ENCODE measurements at regions not wholly inside any gene's neighbourhood (a gene's known extent, or its start where the extent isn't known, plus 50 kb on each side); places are given as distances from the start of the nearest gene placed in this dataset.

- no peak for TF ChIP-seq GABPB2 (CRISPR knock-in tag; conservative IDR thresholded peaks at IDR 0.05)
- TF ChIP-seq ASH1L (IDR thresholded peaks at IDR 0.05; ENCODE audit: borderline replicate concordance, low read depth, partially characterized antibody), result no peak
- TF ChIP-seq, protein P1, sequence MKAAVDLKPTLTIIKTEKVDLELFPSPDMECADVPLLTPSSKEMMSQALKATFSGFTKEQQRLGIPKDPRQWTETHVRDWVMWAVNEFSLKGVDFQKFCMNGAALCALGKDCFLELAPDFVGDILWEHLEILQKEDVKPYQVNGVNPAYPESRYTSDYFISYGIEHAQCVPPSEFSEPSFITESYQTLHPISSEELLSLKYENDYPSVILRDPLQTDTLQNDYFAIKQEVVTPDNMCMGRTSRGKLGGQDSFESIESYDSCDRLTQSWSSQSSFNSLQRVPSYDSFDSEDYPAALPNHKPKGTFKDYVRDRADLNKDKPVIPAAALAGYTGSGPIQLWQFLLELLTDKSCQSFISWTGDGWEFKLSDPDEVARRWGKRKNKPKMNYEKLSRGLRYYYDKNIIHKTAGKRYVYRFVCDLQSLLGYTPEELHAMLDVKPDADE (conservative IDR thresholded peaks at IDR 0.05; ENCODE audit: control insufficient read depth, low read depth, low read length), result no peak
- no peak for TF ChIP-seq RHOXF2B (CRISPR knock-in tag; conservative IDR thresholded peaks at IDR 0.05)
- TF ChIP-seq ZNF639 (CRISPR knock-in tag; conservative IDR thresholded peaks at IDR 0.05 in 1 of 2, IDR thresholded peaks at IDR 0.05 in 1 of 2), result no peak
Measured at GRCh38 chrX:122567911-122568310, 616.2 kb upstream of the GRIA3 start (continued).

DNA sequence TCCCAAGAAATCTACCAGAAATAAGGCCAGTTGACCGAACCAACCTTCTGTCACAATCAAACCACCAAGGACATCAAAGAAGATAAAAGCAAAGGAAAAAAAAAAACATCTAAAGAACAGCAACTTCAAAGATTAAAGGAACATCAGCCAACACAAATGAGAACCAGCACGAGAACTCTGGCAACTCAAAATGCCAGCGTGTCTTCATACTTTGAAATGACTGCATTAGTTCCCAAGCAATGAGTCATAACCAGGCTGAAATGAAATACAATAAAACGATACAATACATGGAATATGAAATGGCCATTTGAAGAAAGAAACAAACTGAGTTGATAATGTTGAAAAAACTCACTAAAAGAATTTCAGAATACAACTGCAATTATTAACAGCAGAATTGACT is 611.6 kb upstream of the GRIA3 start:
- DNase-seq (ENCODE audit: extremely low read depth in 1 of 4, low spot score in 3 of 4), result no peak
- no peaks in the 10 kb centered on the region for H3K36me3 ChIP-seq (ENCODE audit: control insufficient read depth, insufficient read depth, low read length)
- no peak for FAIRE-seq
- in situ Hi-C loops (cut with MboI), result no loop called here
- no peak overlapping the region for H3K4me2 ChIP-seq (ENCODE audit: insufficient read depth, low read length)
- no peak overlapping the region for H3K27ac ChIP-seq (ENCODE audit: extremely low read depth, low read depth, low read length)
- intact Hi-C loops (cut with micrococcal nuclease), result no loop called here
- no peak overlapping the region for H2AFZ ChIP-seq (ENCODE audit: low read depth, low read length)
- no peaks in the 10 kb centered on the region for H3K9me3 ChIP-seq (replicated peaks; ENCODE audit: control insufficient read depth, insufficient read depth, low read depth, low read length)
- TF ChIP-seq ZNF24 (IDR thresholded peaks at IDR 0.05) (no peak), ESRRA (IDR thresholded peaks at IDR 0.05; ENCODE audit: borderline replicate concordance, low read depth) (no peak), GABPB2 (CRISPR knock-in tag; conservative IDR thresholded peaks at IDR 0.05) (no peak), RBM14 (IDR thresholded peaks at IDR 0.05; ENCODE audit: borderline replicate concordance, insufficient read depth, low read depth, low read length) (no peak), POLR2AphosphoS2 (IDR thresholded peaks at IDR 0.05; ENCODE audit: low read length) (no peak), ZFX (CRISPR knock-in tag; IDR thresholded peaks at IDR 0.05) (no peak), ZNF79 (CRISPR knock-in tag; IDR thresholded peaks at IDR 0.05; ENCODE audit: low read depth) (no peak), BHLHE40 (IDR thresholded peaks at IDR 0.05; ENCODE audit: low read length) (no peak), CBFB (CRISPR knock-in tag; IDR thresholded peaks at IDR 0.05) (no peak)
- TF ChIP-seq, protein P2, sequence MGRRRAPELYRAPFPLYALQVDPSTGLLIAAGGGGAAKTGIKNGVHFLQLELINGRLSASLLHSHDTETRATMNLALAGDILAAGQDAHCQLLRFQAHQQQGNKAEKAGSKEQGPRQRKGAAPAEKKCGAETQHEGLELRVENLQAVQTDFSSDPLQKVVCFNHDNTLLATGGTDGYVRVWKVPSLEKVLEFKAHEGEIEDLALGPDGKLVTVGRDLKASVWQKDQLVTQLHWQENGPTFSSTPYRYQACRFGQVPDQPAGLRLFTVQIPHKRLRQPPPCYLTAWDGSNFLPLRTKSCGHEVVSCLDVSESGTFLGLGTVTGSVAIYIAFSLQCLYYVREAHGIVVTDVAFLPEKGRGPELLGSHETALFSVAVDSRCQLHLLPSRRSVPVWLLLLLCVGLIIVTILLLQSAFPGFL (CRISPR knock-in tag; IDR thresholded peaks at IDR 0.05), result no peak
- no peaks in the 10 kb centered on the region for H3K27me3 ChIP-seq (ENCODE audit: control insufficient read depth in 2 of 2, insufficient read depth in 2 of 2, low read length in 2 of 2)
- no peak for ATAC-seq
- no TSS peak for BruUV-seq (replicated peaks)
- H4K20me1 ChIP-seq (replicated peaks; ENCODE audit: control insufficient read depth, insufficient read depth, low read length), result no peaks in the 10 kb centered on the region
- 0% methylated on average over 4 of the region's 4 CpGs for WGBS (ENCODE audit: insufficient coverage, low coverage, missing lambda C conversion rate)
- CTCF ChIA-PET (ENCODE audit: low intra/inter-chr PET ratio), result no interaction called here
- no peak overlapping the region for H3K9ac ChIP-seq (ENCODE audit: insufficient read depth in 1 of 2, low read depth in 2 of 2, low read length in 2 of 2)
- POLR2A ChIA-PET, result no interaction called here
- no peaks in the 10 kb centered on the region for H3K9me1 ChIP-seq (ENCODE audit: control insufficient read depth, insufficient read depth, low read length)
- H3K79me2 ChIP-seq (ENCODE audit: control insufficient read depth, insufficient read depth, low read length), result no peaks in the 10 kb centered on the region
- H3K4me3 ChIP-seq, result no peak overlapping the region
- H3K4me1 ChIP-seq (replicated peaks in 1 of 2; ENCODE audit: control insufficient read depth in 2 of 2, insufficient read depth in 2 of 2, low read length in 2 of 2), result no peaks in the 10 kb centered on the region

Measured in K562 (cell line).